AG04449 (cell line): ENCODE measurements at regions not wholly inside any gene's neighbourhood (a gene's known extent, or its start where the extent isn't known, plus 50 kb on each side); places are given as distances from the start of the nearest gene placed in this dataset.

Experiments used
- CTCF ChIA-PET: fragments of 350-600 bp; formaldehyde crosslinking; extraction: SDS; loops from one replicate; lab custom pipeline; 2021; ENCODE audit warnings: antibody characterized with exemption; lab: Yijun Ruan, JAX
- POLR2A ChIA-PET: fragments of 400-600, 350-600 bp; formaldehyde crosslinking; extraction: SDS; loops from one replicate; lab custom pipeline; 2020; ENCODE audit warnings: antibody characterized with exemption, inconsistent platforms; lab: Yijun Ruan, JAX
- DNase-seq: peaks from one replicate; pipeline ENCODE4 v3.0.0-alpha.2; 2010; ENCODE audit warnings: low read depth, low spot score
- H3K4me3 ChIP-seq: 2 replicates; pipeline ENCODE4 v1.5.1; 2011; ENCODE audit warnings: low read depth, mild to moderate bottlenecking, control low read depth, low read length
- CTCF ChIP-seq: IDR thresholded peaks from one replicate; pipeline ENCODE4 v1.5.1; 2011; ENCODE audit warnings: mild to moderate bottlenecking, moderate library complexity, low read length, control low read depth, inconsistent platforms; ENCODE audit not compliant: insufficient read depth; ENCODE audit errors: missing control alignments

- CTCF ChIA-PET, result no interaction called here
- DNase-seq, result no peak
- POLR2A ChIA-PET, result no interaction called here
- no peak overlapping the region for H3K4me3 ChIP-seq
- no peak for TF ChIP-seq CTCF
Observed at GRCh38 chr15:31511707-31512310, 185.2 kb downstream of the KLF13 start.

DNA sequence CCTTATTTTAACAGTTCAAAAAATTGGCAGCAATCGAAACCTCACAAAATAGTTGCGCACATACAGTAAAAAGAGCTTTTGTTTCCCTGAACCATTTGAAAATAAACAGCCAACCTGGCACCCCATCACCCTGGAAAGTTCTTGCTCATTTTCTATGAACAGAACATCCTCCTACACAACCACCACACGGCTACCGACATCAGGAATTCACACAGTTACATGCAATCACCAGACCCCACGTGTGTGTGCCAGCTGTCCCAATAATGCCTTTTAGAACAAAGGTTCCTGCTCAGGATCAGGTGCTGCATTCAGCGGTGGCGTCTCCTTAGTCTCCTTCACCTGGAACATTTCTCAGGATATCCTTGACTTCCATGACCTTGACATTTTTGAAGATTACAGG, 186.5 kb downstream of the KLF13 start:
- no peak for TF ChIP-seq CTCF
- CTCF ChIA-PET, result interaction anchor here (0.9 kb wide), 1 partner anchor 23 kb away, joined by 3 read pairs; no protein-coding TSS in a partner anchor
- H3K4me3 ChIP-seq, result no peak overlapping the region
- DNase-seq, result no peak
- POLR2A ChIA-PET, result no interaction called here

DNA sequence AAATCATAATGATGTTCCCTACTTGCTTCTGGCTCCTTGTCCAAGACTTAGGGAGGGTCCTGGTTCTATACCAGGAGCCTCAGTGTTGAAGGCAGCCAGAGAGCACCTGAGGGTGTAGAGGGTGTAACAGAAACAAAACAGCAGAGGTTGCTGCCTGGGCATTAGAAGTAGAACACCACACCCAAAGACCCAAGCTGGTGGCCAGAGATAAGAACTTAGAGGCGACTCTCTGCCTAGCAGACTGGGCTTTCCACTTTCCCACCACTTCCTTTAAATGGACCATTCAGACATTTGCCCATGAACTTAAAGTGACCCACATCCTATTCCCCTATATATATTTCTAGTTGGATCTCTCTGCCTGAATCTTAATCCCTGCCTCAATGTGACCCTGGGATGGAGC, 189.8 kb downstream of the KLF13 start:
- CTCF ChIA-PET, result interaction anchor here (0.7 kb wide), 1 partner anchor 28 kb away, joined by 3 read pairs; no protein-coding TSS in a partner anchor
- POLR2A ChIA-PET, result no interaction called here
- DNase-seq, result no peak
- no peak for TF ChIP-seq CTCF
- no peak overlapping the region for H3K4me3 ChIP-seq

- ChIA-PET POLR2A (no interaction called here), CTCF (interaction anchor here (0.7 kb wide), 1 partner anchor 28 kb away, joined by 3 read pairs; no protein-coding TSS in a partner anchor)
- no peak overlapping the region for H3K4me3 ChIP-seq
- no peak for DNase-seq
- no peak for TF ChIP-seq CTCF
Observed at GRCh38 chr15:31516874-31517273, 190.2 kb downstream of the KLF13 start.

GRCh38 chr15:31517711-31518110, 191.1 kb downstream of the KLF13 start:
- no peak overlapping the region for H3K4me3 ChIP-seq
- ChIA-PET POLR2A (no interaction called here), CTCF (no interaction called here)
- no peak for TF ChIP-seq CTCF
- no peak for DNase-seq

DNA sequence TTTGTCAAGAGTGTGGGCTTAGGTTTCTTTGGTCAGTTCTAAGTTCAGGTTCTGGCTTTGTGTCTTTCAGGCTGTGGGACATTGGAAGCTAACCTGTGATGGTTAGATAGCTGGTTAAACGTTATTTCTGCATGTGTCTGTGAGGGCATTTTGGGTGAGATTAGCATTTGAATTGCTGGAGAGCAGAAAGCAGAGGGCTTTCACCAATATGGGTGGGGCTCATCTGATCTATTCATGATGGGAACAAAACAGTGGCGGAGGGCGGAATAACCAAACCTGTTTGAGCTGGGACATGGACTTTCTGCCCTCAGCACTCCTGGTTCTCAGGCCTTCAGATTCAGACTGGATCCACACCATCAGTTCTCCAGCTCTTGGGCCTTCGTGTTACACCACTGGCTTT, 195.4 kb downstream of the KLF13 start:
- H3K4me3 ChIP-seq, result no peak overlapping the region
- POLR2A ChIA-PET, result no interaction called here
- no peak for TF ChIP-seq CTCF
- CTCF ChIA-PET, result no interaction called here
- no peak for DNase-seq
